ENCODE measurements at regions not wholly inside any gene's neighbourhood (a gene's known extent, or its start where the extent isn't known, plus 50 kb on each side); places are given as distances from the start of the nearest gene placed in this dataset.

DNA sequence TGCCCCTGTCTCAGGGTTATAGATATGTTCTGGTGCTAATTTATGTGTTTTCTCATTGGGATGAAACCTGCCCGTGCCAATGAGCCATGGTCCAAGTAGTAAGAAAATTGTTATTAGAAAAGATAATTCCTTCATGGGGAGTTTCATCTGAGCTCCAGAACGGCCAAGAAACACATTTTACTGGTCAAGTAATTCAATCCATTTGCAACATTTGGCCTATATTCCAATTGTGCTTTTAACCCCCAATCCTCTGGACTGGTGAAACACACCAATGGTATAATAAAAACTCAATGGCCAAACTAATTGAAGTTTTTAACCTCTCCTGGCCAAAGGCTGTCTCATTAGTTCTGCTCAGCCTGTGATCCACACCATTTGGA lies 53.7 kb upstream of the XCR1 start:
- BruUV-seq (replicated peaks), result no TSS peak
- POLR2A ChIA-PET (ENCODE audit: unreplicated experiment), result interaction anchor here (0.6 kb wide), 1 partner anchor 15 kb away, joined by 3 read pairs; no protein-coding TSS in a partner anchor

More for the DNA sequence above, 53.7 kb upstream of the XCR1 start:
- H3K4me3 ChIP-seq (ENCODE audit: insufficient read depth, low read depth, low read length), result no peak overlapping the region
- H3K18ac ChIP-seq (ENCODE audit: low read depth, low read length), result no peak overlapping the region
- H4K8ac ChIP-seq (ENCODE audit: low read depth in 2 of 2, low read length in 2 of 2), result no peak overlapping the region
- in situ Hi-C loops (cut with MboI; ENCODE audit: low sequenced_read_pairs), result loop anchor here (10.0 to 25.0 kb wide), 2 partner anchors 294 to 1044 kb away; partner anchors contain the start of genes CCR5 and CLEC3B
- no peaks in the 10 kb centered on the region for H3K9me3 ChIP-seq (ENCODE audit: control insufficient read depth, insufficient read depth, low read length)
- H4K5ac ChIP-seq (ENCODE audit: low read depth, low read length), result no peak overlapping the region
- no peak overlapping the region for H2AFZ ChIP-seq (replicated peaks; ENCODE audit: low read length, poor library complexity)
- H3K36me3 ChIP-seq (ENCODE audit: control insufficient read depth, insufficient read depth, low read length), result no peaks in the 10 kb centered on the region
- H2BK5ac ChIP-seq (ENCODE audit: low read depth, low read length, poor library complexity, severe bottlenecking), result no peak overlapping the region
- no peak for ATAC-seq (ENCODE audit: low read depth)
- H2BK15ac ChIP-seq (ENCODE audit: low read depth, low read length), result no peak overlapping the region
- no peak overlapping the region for H3K27ac ChIP-seq (ENCODE audit: insufficient read depth, low read length)
- H3K4me2 ChIP-seq (ENCODE audit: low read depth, low read length), result no peak overlapping the region
- H3K4me1 ChIP-seq (ENCODE audit: control insufficient read depth, insufficient read depth, low read length), result no peaks in the 10 kb centered on the region
- no peak overlapping the region for H3K23ac ChIP-seq (ENCODE audit: low read depth, low read length)
- no peak overlapping the region for H2BK120ac ChIP-seq (ENCODE audit: low read depth, low read length)
- no peak overlapping the region for H4K91ac ChIP-seq (ENCODE audit: insufficient read depth, low read depth, low read length)
- H3K27me3 ChIP-seq (ENCODE audit: control insufficient read depth, insufficient read depth, low read length), result peaks cover 9% of the 10 kb centered on the region
- DNase-seq, result no peak
- H3K9me1 ChIP-seq (ENCODE audit: insufficient read depth, low read length), result no peaks in the 10 kb centered on the region
- no peak overlapping the region for H2AK5ac ChIP-seq (ENCODE audit: low read depth, low read length)
- H2AK9ac ChIP-seq (replicated peaks; ENCODE audit: low read depth, low read length, poor library complexity), result no peak overlapping the region
- H3K14ac ChIP-seq (replicated peaks; ENCODE audit: low read depth, low read length), result no peak overlapping the region
- no peaks in the 10 kb centered on the region for H4K20me1 ChIP-seq (ENCODE audit: insufficient read depth, low read length)
- intact Hi-C loops (cut with micrococcal nuclease), result loop anchor here (5.0 kb wide), 1 partner anchor 1044 kb away; no protein-coding TSS in a partner anchor
- dilution Hi-C loops (cut with HindIII; ENCODE audit: low sequenced_read_pairs, unreplicated experiment), result no loop called here
- no peaks in the 10 kb centered on the region for H3K79me1 ChIP-seq (ENCODE audit: low read depth in 1 of 2, low read length in 2 of 2)
- TF ChIP-seq, protein P1, sequence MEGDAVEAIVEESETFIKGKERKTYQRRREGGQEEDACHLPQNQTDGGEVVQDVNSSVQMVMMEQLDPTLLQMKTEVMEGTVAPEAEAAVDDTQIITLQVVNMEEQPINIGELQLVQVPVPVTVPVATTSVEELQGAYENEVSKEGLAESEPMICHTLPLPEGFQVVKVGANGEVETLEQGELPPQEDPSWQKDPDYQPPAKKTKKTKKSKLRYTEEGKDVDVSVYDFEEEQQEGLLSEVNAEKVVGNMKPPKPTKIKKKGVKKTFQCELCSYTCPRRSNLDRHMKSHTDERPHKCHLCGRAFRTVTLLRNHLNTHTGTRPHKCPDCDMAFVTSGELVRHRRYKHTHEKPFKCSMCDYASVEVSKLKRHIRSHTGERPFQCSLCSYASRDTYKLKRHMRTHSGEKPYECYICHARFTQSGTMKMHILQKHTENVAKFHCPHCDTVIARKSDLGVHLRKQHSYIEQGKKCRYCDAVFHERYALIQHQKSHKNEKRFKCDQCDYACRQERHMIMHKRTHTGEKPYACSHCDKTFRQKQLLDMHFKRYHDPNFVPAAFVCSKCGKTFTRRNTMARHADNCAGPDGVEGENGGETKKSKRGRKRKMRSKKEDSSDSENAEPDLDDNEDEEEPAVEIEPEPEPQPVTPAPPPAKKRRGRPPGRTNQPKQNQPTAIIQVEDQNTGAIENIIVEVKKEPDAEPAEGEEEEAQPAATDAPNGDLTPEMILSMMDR (conservative IDR thresholded peaks at IDR 0.05; ENCODE audit: low read depth, low read length), result no peak
- TF ChIP-seq MAFK (IDR thresholded peaks at IDR 0.05; ENCODE audit: low read depth, low read length) (no peak), POLR2A (IDR thresholded peaks at IDR 0.05; ENCODE audit: low read depth, low read length) (no peak), CEBPB (IDR thresholded peaks at IDR 0.05; ENCODE audit: low read depth, low read length) (no peak), FOS (IDR thresholded peaks at IDR 0.05; ENCODE audit: low read depth, low read length) (no peak), MAZ (IDR thresholded peaks at IDR 0.05; ENCODE audit: borderline replicate concordance, low read depth, low read length) (no peak)
- TF ChIP-seq, protein P2, sequence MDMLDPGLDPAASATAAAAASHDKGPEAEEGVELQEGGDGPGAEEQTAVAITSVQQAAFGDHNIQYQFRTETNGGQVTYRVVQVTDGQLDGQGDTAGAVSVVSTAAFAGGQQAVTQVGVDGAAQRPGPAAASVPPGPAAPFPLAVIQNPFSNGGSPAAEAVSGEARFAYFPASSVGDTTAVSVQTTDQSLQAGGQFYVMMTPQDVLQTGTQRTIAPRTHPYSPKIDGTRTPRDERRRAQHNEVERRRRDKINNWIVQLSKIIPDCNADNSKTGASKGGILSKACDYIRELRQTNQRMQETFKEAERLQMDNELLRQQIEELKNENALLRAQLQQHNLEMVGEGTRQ (IDR thresholded peaks at IDR 0.05; ENCODE audit: low read depth, low read length), result no peak
- H3K9ac ChIP-seq (ENCODE audit: low read depth, low read length), result no peak overlapping the region
- H2BK20ac ChIP-seq (ENCODE audit: low read depth, low read length), result no peak overlapping the region
- no peak overlapping the region for H3K56ac ChIP-seq (ENCODE audit: extremely low read depth, insufficient read depth, low read length)
- WGBS, 2 experiments (ENCODE audit: extremely low coverage in 2 of 2, insufficient read length in 1 of 2), result no CpG with 5 or more reads among the region's 2 CpGs
- no peak overlapping the region for H3K4ac ChIP-seq (ENCODE audit: low read depth, low read length)
- CTCF ChIA-PET, result interaction anchor here (0.8 to 6.8 kb wide), 5 partner anchors 124 to 298 kb away, joined by 3 to 84 read pairs (median 8); partner anchors contain the start of genes CCR1 and CCR5

Data from IMR-90 (cell line).